ENCODE measurements at regions not wholly inside any gene's neighbourhood (a gene's known extent, or its start where the extent isn't known, plus 50 kb on each side); places are given as distances from the start of the nearest gene placed in this dataset.

DNA sequence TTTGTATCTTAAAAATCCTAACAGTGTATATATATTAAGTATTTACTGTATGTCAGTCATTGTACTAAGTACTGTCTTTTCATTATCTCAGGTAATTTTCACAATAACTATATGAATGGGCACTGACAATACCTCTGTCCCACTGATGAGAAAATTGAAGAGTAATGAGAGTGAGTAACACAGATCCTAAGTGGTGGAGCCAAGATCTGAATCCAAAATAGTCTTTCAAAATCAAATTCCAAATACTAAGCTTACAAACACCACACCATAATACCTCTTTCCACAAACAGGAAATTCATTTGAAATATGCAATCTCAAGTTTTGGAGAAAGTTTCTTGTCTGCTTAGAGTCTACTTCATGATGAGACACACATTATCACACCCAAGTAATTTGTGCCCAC is 105.9 kb upstream of the EDEM3 start:
- Histone ChIP-seq H4K20me1 (ENCODE audit: insufficient read depth) (no peaks in the 10 kb centered on the region), H3F3A (ENCODE audit: insufficient read depth, low read depth) (no peaks in the 10 kb centered on the region), H3K27me3 (ENCODE audit: insufficient read depth, low read depth) (no peaks in the 10 kb centered on the region), H3K4me1 (replicated peaks; ENCODE audit: insufficient read depth) (no peaks in the 10 kb centered on the region), H3K36me3 (ENCODE audit: low read depth) (no peaks in the 10 kb centered on the region), H2AFZ (no peak overlapping the region), H3K4me2 (no peak overlapping the region), H3K79me2 (ENCODE audit: low read depth) (no peaks in the 10 kb centered on the region), H3K4me3 (no peak overlapping the region), H3K9me3 (ENCODE audit: insufficient read depth, low read depth) (no peaks in the 10 kb centered on the region), H3K9me2 (ENCODE audit: insufficient read depth) (no peaks in the 10 kb centered on the region), H3K27ac (no peak overlapping the region)
- DNase-seq = no peak
- no TSS peak for BruUV-seq (replicated peaks)
- ChIA-PET CTCF (no interaction called here), POLR2A (ENCODE audit: unreplicated experiment) (no interaction called here)
- intact Hi-C loops (cut with micrococcal nuclease; ENCODE audit: unreplicated experiment) = no loop called here
- TF ChIP-seq, protein P1, sequence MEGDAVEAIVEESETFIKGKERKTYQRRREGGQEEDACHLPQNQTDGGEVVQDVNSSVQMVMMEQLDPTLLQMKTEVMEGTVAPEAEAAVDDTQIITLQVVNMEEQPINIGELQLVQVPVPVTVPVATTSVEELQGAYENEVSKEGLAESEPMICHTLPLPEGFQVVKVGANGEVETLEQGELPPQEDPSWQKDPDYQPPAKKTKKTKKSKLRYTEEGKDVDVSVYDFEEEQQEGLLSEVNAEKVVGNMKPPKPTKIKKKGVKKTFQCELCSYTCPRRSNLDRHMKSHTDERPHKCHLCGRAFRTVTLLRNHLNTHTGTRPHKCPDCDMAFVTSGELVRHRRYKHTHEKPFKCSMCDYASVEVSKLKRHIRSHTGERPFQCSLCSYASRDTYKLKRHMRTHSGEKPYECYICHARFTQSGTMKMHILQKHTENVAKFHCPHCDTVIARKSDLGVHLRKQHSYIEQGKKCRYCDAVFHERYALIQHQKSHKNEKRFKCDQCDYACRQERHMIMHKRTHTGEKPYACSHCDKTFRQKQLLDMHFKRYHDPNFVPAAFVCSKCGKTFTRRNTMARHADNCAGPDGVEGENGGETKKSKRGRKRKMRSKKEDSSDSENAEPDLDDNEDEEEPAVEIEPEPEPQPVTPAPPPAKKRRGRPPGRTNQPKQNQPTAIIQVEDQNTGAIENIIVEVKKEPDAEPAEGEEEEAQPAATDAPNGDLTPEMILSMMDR (conservative IDR thresholded peaks at IDR 0.05) = no peak
- no peak for TF ChIP-seq EZH2 (IDR thresholded peaks at IDR 0.05; ENCODE audit: low read depth)

DNA sequence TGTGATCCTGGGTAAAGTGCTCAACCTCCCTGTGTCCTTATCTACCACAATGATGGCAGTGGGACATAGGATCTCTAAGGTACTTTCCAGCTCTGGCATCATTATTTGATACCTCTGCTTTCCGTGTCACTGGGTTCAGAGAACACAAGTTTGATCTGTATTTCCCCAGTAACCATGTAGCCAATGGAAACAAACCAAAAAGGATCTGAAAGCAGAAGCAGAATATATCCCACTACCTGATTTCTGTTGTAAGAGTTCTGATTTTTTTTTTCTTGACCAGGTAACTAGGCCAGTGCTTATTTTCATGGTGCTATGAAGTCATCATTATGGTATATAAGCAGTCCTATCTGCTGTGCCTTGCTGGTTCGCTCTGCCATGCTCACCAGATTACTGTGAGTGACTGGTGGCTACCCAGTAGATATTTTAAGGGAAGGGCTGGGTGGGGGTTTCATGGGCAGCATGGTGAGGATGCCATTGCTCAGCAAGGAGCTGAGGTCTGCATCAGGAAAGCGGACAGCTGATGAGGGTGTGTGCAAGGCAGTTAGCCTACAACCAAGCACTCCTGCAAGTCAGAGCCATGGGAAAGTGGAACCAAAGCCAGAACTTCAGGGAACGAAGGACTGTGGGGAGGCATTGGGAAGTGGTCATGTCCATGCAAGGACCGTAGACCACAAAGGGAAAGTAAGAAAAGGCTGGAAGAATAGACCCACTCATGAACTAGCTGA is 104.9 kb upstream of the EDEM3 start:
- Histone ChIP-seq H3K9me2 (ENCODE audit: insufficient read depth) (no peaks in the 10 kb centered on the region), H3K27ac (no peak overlapping the region), H3K27me3 (ENCODE audit: insufficient read depth, low read depth) (no peaks in the 10 kb centered on the region), H3K79me2 (ENCODE audit: low read depth) (no peaks in the 10 kb centered on the region), H4K20me1 (ENCODE audit: insufficient read depth) (no peaks in the 10 kb centered on the region), H2AFZ (no peak overlapping the region), H3K4me1 (replicated peaks; ENCODE audit: insufficient read depth) (no peaks in the 10 kb centered on the region), H3F3A (ENCODE audit: insufficient read depth, low read depth) (no peaks in the 10 kb centered on the region), H3K4me3 (no peak overlapping the region), H3K9me3 (ENCODE audit: insufficient read depth, low read depth) (no peaks in the 10 kb centered on the region), H3K36me3 (ENCODE audit: low read depth) (no peaks in the 10 kb centered on the region), H3K4me2 (no peak overlapping the region)
- TF ChIP-seq, protein P1 (conservative IDR thresholded peaks at IDR 0.05) = no peak
- TF ChIP-seq EZH2 (IDR thresholded peaks at IDR 0.05; ENCODE audit: low read depth) = no peak
- DNase-seq = no peak
- CTCF ChIA-PET = no interaction called here
- no TSS peak for BruUV-seq (replicated peaks)
- POLR2A ChIA-PET (ENCODE audit: unreplicated experiment) = no interaction called here
- intact Hi-C loops (cut with micrococcal nuclease; ENCODE audit: unreplicated experiment) = no loop called here

DNA sequence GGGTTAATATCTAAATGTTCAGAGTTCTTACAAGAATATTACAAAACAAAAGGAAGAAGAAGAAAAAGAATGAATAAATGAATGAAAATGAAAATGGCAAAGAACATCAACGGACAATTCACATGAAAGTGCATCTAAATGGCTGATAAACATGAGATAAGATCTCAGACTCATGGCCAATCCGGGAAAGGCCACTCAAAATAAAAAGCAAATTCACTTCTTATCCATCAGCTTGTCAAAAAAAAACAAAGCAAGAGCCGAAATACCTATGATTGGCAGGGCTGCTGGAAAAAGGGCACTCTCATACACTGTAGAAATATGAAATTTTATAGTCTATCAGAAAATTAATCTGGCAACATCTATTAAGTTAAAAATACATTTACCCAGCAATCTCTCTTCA is 103.6 kb upstream of the EDEM3 start:
- no peaks in the 10 kb centered on the region for H3K9me3 ChIP-seq (ENCODE audit: insufficient read depth, low read depth)
- no peaks in the 10 kb centered on the region for H3K79me2 ChIP-seq (ENCODE audit: low read depth)
- ChIA-PET POLR2A (ENCODE audit: unreplicated experiment) (no interaction called here), CTCF (no interaction called here)
- H3K4me3 ChIP-seq = no peak overlapping the region
- TF ChIP-seq EZH2 (IDR thresholded peaks at IDR 0.05; ENCODE audit: low read depth) = no peak
- TF ChIP-seq, protein P1 (conservative IDR thresholded peaks at IDR 0.05) = no peak
- no peak for DNase-seq
- no peaks in the 10 kb centered on the region for H4K20me1 ChIP-seq (ENCODE audit: insufficient read depth)
- BruUV-seq (replicated peaks) = no TSS peak
- intact Hi-C loops (cut with micrococcal nuclease; ENCODE audit: unreplicated experiment) = no loop called here
- H3K9me2 ChIP-seq (ENCODE audit: insufficient read depth) = no peaks in the 10 kb centered on the region
- no peak overlapping the region for H2AFZ ChIP-seq
- no peaks in the 10 kb centered on the region for H3K36me3 ChIP-seq (ENCODE audit: low read depth)
- H3K27me3 ChIP-seq (ENCODE audit: insufficient read depth, low read depth) = no peaks in the 10 kb centered on the region
- no peak overlapping the region for H3K27ac ChIP-seq
- H3K4me2 ChIP-seq = no peak overlapping the region
- no peaks in the 10 kb centered on the region for H3K4me1 ChIP-seq (replicated peaks; ENCODE audit: insufficient read depth)
- H3F3A ChIP-seq (ENCODE audit: insufficient read depth, low read depth) = no peaks in the 10 kb centered on the region

All from PC-9 (cell line).